Activated gamma-delta T cell treated with Interleukin-2 at 50 U/mL for 16 hours (primary cell): ENCODE measurements at regions not wholly inside any gene's neighbourhood (a gene's known extent, or its start where the extent isn't known, plus 50 kb on each side); places are given as distances from the start of the nearest gene placed in this dataset.

ENCODE experiments used
- DNase-seq: peaks from one replicate; pipeline ENCODE4 v3.0.0-alpha.2; 2020

- DNase-seq = no peak
Measured at GRCh38 chr7:22618528-22618927, 108.5 kb upstream of the IL6 start.

GRCh38 chr7:22617166-22617565 is 109.8 kb upstream of the IL6 start:
- DNase-seq = no peak

- DNase-seq = no peak
Measured at GRCh38 chr7:22613496-22613895, 113.5 kb upstream of the IL6 start.

- DNase-seq = no peak
Measured at GRCh38 chr7:22612776-22613175, 112.8 kb upstream of the STEAP1B start.

- DNase-seq = no peak
Measured at GRCh38 chr7:22611758-22612079, 111.7 kb upstream of the STEAP1B start.

GRCh38 chr7:22610951-22611757 is 111.2 kb upstream of the STEAP1B start:
- DNase-seq = no peak

GRCh38 chr7:22610263-22610662 is 110.3 kb upstream of the STEAP1B start:
- DNase-seq = no peak

- DNase-seq = no peak
Measured at GRCh38 chr7:22607180-22607579, 107.2 kb upstream of the STEAP1B start.

GRCh38 chr7:22604246-22604645 is 104.3 kb upstream of the STEAP1B start:
- no peak for DNase-seq

- DNase-seq = no peak
Measured at GRCh38 chr7:22601812-22602565, 102.0 kb upstream of the STEAP1B start.

GRCh38 chr7:22601408-22601807 is 101.4 kb upstream of the STEAP1B start:
- DNase-seq = no peak

- DNase-seq = no peak
Measured at GRCh38 chr7:22601003-22601402, 101.0 kb upstream of the STEAP1B start.

- DNase-seq = no peak
Measured at GRCh38 chr7:22598318-22598920, 98.4 kb upstream of the STEAP1B start.

GRCh38 chr7:22597844-22598243 is 97.9 kb upstream of the STEAP1B start:
- DNase-seq = no peak

GRCh38 chr7:22596763-22597400 is 96.9 kb upstream of the STEAP1B start:
- no peak for DNase-seq

- DNase-seq = no peak
Measured at GRCh38 chr7:22594020-22594419, 94.0 kb upstream of the STEAP1B start.

GRCh38 chr7:22591271-22591670 is 91.3 kb upstream of the STEAP1B start:
- no peak for DNase-seq

- DNase-seq = no peak
Measured at GRCh38 chr7:22589641-22590201, 89.7 kb upstream of the STEAP1B start.

GRCh38 chr7:22588351-22588750 is 88.4 kb upstream of the STEAP1B start:
- DNase-seq = no peak

- DNase-seq = no peak
Measured at GRCh38 chr7:22587322-22587721, 87.3 kb upstream of the STEAP1B start.

- no peak for DNase-seq
Measured at GRCh38 chr7:22586786-22587140, 86.8 kb upstream of the STEAP1B start.

- no peak for DNase-seq
Measured at GRCh38 chr7:22586101-22586785, 86.3 kb upstream of the STEAP1B start.

GRCh38 chr7:22584179-22584578 is 84.2 kb upstream of the STEAP1B start:
- no peak for DNase-seq
